OCI-LY3 (cell line): ENCODE measurements at regions not wholly inside any gene's neighbourhood (a gene's known extent, or its start where the extent isn't known, plus 50 kb on each side); places are given as distances from the start of the nearest gene placed in this dataset.
"Not testable (repeated sequence)": the region's sequence is repeated elsewhere in the genome, so short reads cannot be mapped to it uniquely, and the experiment has no call there.

Experiments
- H2AFZ ChIP-seq: fragments of 200-600, 300-600 bp; shearing (Covaris generic); 2 replicates; pipeline ENCODE4 v1.6.0; 2014; ENCODE audit warnings: antibody characterized with exemption, low read depth, low read length
- H3K27ac ChIP-seq: fragments of 200-600, 300-600 bp; sonication (generic); 2 replicates; pipeline ENCODE4 v1.5.1; 2014; ENCODE audit warnings: mild to moderate bottlenecking, low read length, moderate library complexity, mixed read lengths
- H3K27me3 ChIP-seq: fragments of 200-600, 300-600 bp; sonication (generic); 2 replicates; pipeline ENCODE4 v1.6.1; 2014; ENCODE audit warnings: low read depth, low read length, mixed read lengths
- H3K36me3 ChIP-seq: fragments of 200-600, 300-600 bp; sonication (generic); replicated peaks from 2 replicates; pipeline ENCODE3; 2014; ENCODE audit warnings: low read depth, low read length, mixed read lengths
- H3K4me1 ChIP-seq: fragments of 300-600, 200-600 bp; sonication (generic); 2 replicates; pipeline ENCODE4 v1.6.1; 2014; ENCODE audit warnings: low read length, mixed read lengths
- H3K4me2 ChIP-seq: fragments of 200-600, 300-600 bp; sonication (generic); 2 replicates; pipeline ENCODE4 v1.6.1; 2014; ENCODE audit warnings: low read length, mixed read lengths
- H3K4me3 ChIP-seq: fragments of 300-600, 200-600 bp; sonication (generic); 2 replicates; pipeline ENCODE4 v1.5.1; 2014; ENCODE audit warnings: antibody characterized with exemption, mild to moderate bottlenecking, low read length, moderate library complexity
- H3K79me2 ChIP-seq: fragments of 300-600, 200-600 bp; shearing (Covaris generic); 2 replicates; pipeline ENCODE4 v1.6.1; 2014; ENCODE audit warnings: mild to moderate bottlenecking, low read length, mixed read lengths
- H3K9ac ChIP-seq: fragments of 300-600, 200-600 bp; shearing (Covaris generic); 2 replicates; pipeline ENCODE4 v1.6.0; 2014; ENCODE audit warnings: mild to moderate bottlenecking, low read length, moderate library complexity
- H3K9me3 ChIP-seq: fragments of 200-600, 300-600 bp; shearing (Covaris generic); 2 replicates; pipeline ENCODE4 v1.6.1; 2014; ENCODE audit warnings: low read length, mixed read lengths; ENCODE audit not compliant: insufficient read depth
- H4K20me1 ChIP-seq: fragments of 200-600, 300-600 bp; sonication (generic); 2 replicates; pipeline ENCODE4 v1.6.1; 2016; ENCODE audit warnings: low read length, mixed read lengths; ENCODE audit not compliant: insufficient read depth
- CTCF ChIP-seq: fragments of 200-600, 300-600 bp; sonication (generic); IDR thresholded peaks from 2 replicates; pipeline ENCODE4 v1.5.1; 2014; ENCODE audit warnings: antibody characterized with exemption, low read length, low read depth
- EZH2phosphoT487 ChIP-seq: fragments of 200-600 bp; shearing (Covaris generic); IDR thresholded peaks from 2 replicates; pipeline ENCODE4 v1.6.1; 2018; ENCODE audit warnings: antibody characterized with exemption, mixed run types, low read depth

- Histone ChIP-seq H3K27me3 (no peaks in the 10 kb centered on the region), H3K9me3 (no peaks in the 10 kb centered on the region), H3K36me3 (no peaks in the 10 kb centered on the region), H4K20me1 (no peaks in the 10 kb centered on the region), H3K27ac (no peak overlapping the region), H3K4me3 (no peak overlapping the region), H3K9ac (no peak overlapping the region), H3K79me2 (no peaks in the 10 kb centered on the region), H3K4me1 (no peaks in the 10 kb centered on the region), H3K4me2 (no peak overlapping the region), H2AFZ (no peak overlapping the region)
- TF ChIP-seq CTCF: no peak
- no peak for TF ChIP-seq EZH2phosphoT487
These were observed 146.8 kb downstream of the ATPSCKMT start for GRCh38 chr5:10102706-10103497.

DNA sequence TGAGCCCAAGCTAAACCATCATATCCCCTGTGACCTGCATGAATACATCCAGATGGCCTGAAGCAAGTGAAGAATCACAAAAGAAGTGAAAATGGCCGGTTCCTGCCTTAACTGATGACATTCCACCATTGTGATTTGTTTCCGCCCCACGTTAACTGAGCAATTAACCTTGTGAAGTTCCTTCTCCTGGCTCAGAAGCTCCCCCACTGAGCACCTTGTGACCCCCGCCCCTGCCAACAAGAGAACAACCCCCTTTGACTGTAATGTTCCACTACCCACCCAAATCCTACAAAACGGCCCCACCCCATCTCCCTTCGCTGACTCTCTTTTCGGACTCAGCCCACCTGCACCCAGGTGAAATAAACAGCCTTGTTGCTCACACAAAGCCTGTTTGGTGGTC, 147.5 kb downstream of the ATPSCKMT start:
- H3K27ac ChIP-seq, H3K27me3 ChIP-seq, H3K4me1 ChIP-seq, H3K9ac ChIP-seq, H3K4me3 ChIP-seq, H4K20me1 ChIP-seq, H3K4me2 ChIP-seq, H2AFZ ChIP-seq, H3K36me3 ChIP-seq, H3K9me3 ChIP-seq, H3K79me2 ChIP-seq: not testable (repeated sequence)

GRCh38 chr5:10099548-10099947, 150.1 kb downstream of the ATPSCKMT start:
- Histone ChIP-seq H3K27me3 (no peaks in the 10 kb centered on the region), H3K9me3 (no peaks in the 10 kb centered on the region), H3K9ac (no peak overlapping the region), H3K27ac (no peak overlapping the region), H4K20me1 (no peaks in the 10 kb centered on the region), H3K4me2 (no peak overlapping the region), H3K4me1 (no peaks in the 10 kb centered on the region), H3K79me2 (no peaks in the 10 kb centered on the region), H3K4me3 (no peak overlapping the region), H2AFZ (no peak overlapping the region), H3K36me3 (no peaks in the 10 kb centered on the region)
- TF ChIP-seq EZH2phosphoT487 (no peak), CTCF (no peak)

- TF ChIP-seq EZH2phosphoT487 (no peak), CTCF (no peak)
- Histone ChIP-seq H3K27ac (no peak overlapping the region), H3K9me3 (no peaks in the 10 kb centered on the region), H3K4me2 (no peak overlapping the region), H4K20me1 (no peaks in the 10 kb centered on the region), H3K79me2 (no peaks in the 10 kb centered on the region), H3K27me3 (no peaks in the 10 kb centered on the region), H3K9ac (no peak overlapping the region), H3K4me1 (no peaks in the 10 kb centered on the region), H3K36me3 (no peaks in the 10 kb centered on the region), H2AFZ (no peak overlapping the region), H3K4me3 (no peak overlapping the region)
These were observed 158.0 kb downstream of the ATPSCKMT start for GRCh38 chr5:10091701-10092100.
